GM12878 (cell line): ENCODE measurements at regions not wholly inside any gene's neighbourhood (a gene's known extent, or its start where the extent isn't known, plus 50 kb on each side); places are given as distances from the start of the nearest gene placed in this dataset.

Source experiments
- ATAC-seq: fragments of 200-7000 bp; cut with Tn5 transposase; 3 replicates; pipeline ENCODE4 v1.9.1; 2020; ENCODE audit warnings: mild to moderate bottlenecking, moderate library complexity
- BruUV-seq: library from RNA; stranded (reverse); fragments of 400-500 nt; replicated peaks from 2 replicates; lab custom pipeline; 2021; lab: Mats Ljungman, UMichigan
- CTCF ChIA-PET: fragments of 300-600 bp; sonication (Branson Sonifier 250); formaldehyde crosslinking; extraction: SDS; loops from one replicate; lab custom pipeline; 2021; ENCODE audit warnings: inconsistent platforms; lab: Yijun Ruan, JAX
- POLR2A ChIA-PET: fragments of 350-600 bp; formaldehyde crosslinking; extraction: SDS; loops from one replicate; lab custom pipeline; 2021; ENCODE audit warnings: inconsistent platforms; lab: Charles Lee
- RAD21 ChIA-PET: fragments of 300-600 bp; sonication (Branson Sonifier 250); formaldehyde crosslinking; loops from one replicate; lab custom pipeline; 2023; ENCODE audit warnings: antibody characterized with exemption; ENCODE audit not compliant: unreplicated experiment; lab: Charles Lee
- SMC1A ChIA-PET: fragments of 300-600 bp; sonication (Branson Sonifier 250); formaldehyde crosslinking; loops from one replicate; lab custom pipeline; 2023; ENCODE audit not compliant: unreplicated experiment, uncharacterized antibody; lab: Charles Lee
- DNase-seq: peaks from one replicate; pipeline ENCODE4 v3.0.0-alpha.2; 2011; ENCODE audit warnings: low read depth, low spot score
- FAIRE-seq: peaks from 3 replicates; lab custom pipeline; 2011; peaks lifted over from hg19 to GRCh38; lab: Jason Lieb, UNC
- H2AFZ ChIP-seq: 2 replicates; pipeline ENCODE4 v1.6.0; 2011; ENCODE audit warnings: low read depth, low read length, control low read depth; ENCODE audit not compliant: control insufficient read depth
- H3K27ac ChIP-seq: 2 replicates; pipeline ENCODE4 v1.5.1; 2011; ENCODE audit warnings: control low read depth; ENCODE audit not compliant: control insufficient read depth, insufficient read depth
- H3K27me3 ChIP-seq, 2 experiments: replicated peaks in 1 of 2; 2 replicates each; pipeline versions ENCODE4 v1.6.0 to v1.6.1; 2011; ENCODE audit warnings: low read length in 1 of 2; ENCODE audit not compliant: control insufficient read depth in 2 of 2, insufficient read depth in 2 of 2
- H3K36me3 ChIP-seq, 2 experiments: 2 replicates each; pipeline ENCODE4 v1.5.1; 2011; ENCODE audit warnings: low read length in 1 of 2; ENCODE audit not compliant: control insufficient read depth in 2 of 2, insufficient read depth in 2 of 2
- H3K4me1 ChIP-seq: 2 replicates; pipeline ENCODE4 v1.6.1; 2011; ENCODE audit warnings: mild to moderate bottlenecking, low read length, moderate library complexity, mixed read lengths; ENCODE audit not compliant: control insufficient read depth, insufficient read depth
- H3K4me2 ChIP-seq: 2 replicates; pipeline ENCODE4 v1.6.0; 2011; ENCODE audit warnings: control low read depth; ENCODE audit not compliant: control insufficient read depth, insufficient read depth
- H3K4me3 ChIP-seq: fragments of 200-600 bp; sonication (generic); 2 replicates; pipeline ENCODE4 v1.5.1; 2016
- H3K79me2 ChIP-seq: 2 replicates; pipeline ENCODE4 v1.6.0; 2011; ENCODE audit warnings: low read length; ENCODE audit not compliant: control insufficient read depth, insufficient read depth
- H3K9ac ChIP-seq: 2 replicates; pipeline ENCODE4 v1.8.0; 2011; ENCODE audit warnings: low read length, control low read depth, mixed read lengths; ENCODE audit not compliant: control insufficient read depth, insufficient read depth
- H3K9me3 ChIP-seq: replicated peaks from 3 replicates; pipeline ENCODE4 v1.5.1; 2011; ENCODE audit warnings: mild to moderate bottlenecking, low read length; ENCODE audit not compliant: control insufficient read depth, insufficient read depth
- H4K20me1 ChIP-seq: 2 replicates; pipeline ENCODE4 v1.6.0; 2011; ENCODE audit not compliant: control insufficient read depth, insufficient read depth
- BMI1 ChIP-seq: fragments of 450-650 bp; IDR thresholded peaks from 2 replicates; pipeline ENCODE4 v1.6.1; 2016; ENCODE audit warnings: mild to moderate bottlenecking, moderate library complexity, borderline replicate concordance
- CHD2 ChIP-seq: IDR thresholded peaks from 2 replicates; pipeline ENCODE4 v1.6.1; 2011; ENCODE audit warnings: low read depth, low read length, improper control_type of control experiment, borderline replicate concordance
- CREB1 ChIP-seq: IDR thresholded peaks from 2 replicates; pipeline ENCODE4 v1.6.1; 2012; ENCODE audit warnings: low read depth, mild to moderate bottlenecking, inconsistent platforms
- EED ChIP-seq: sonication (generic); IDR thresholded peaks from 2 replicates; pipeline ENCODE4 v1.6.1; 2016; ENCODE audit warnings: antibody characterized with exemption, low read depth
- HCFC1 ChIP-seq: fragments of 150-350 bp; IDR thresholded peaks from 2 replicates; pipeline ENCODE4 v1.6.1; 2014; ENCODE audit warnings: low read length
- MXI1 ChIP-seq: fragments of 150-350 bp; IDR thresholded peaks from 2 replicates; pipeline ENCODE4 v1.6.1; 2011; ENCODE audit warnings: low read depth, mild to moderate bottlenecking, inconsistent platforms, low read length, improper control_type of control experiment
- NR2F1 ChIP-seq: fragments of 450-650 bp; conservative IDR thresholded peaks from 2 replicates; pipeline ENCODE4 v1.6.1; 2017; ENCODE audit warnings: mild to moderate bottlenecking
- RAD21 ChIP-seq: IDR thresholded peaks from 2 replicates; pipeline ENCODE4 v1.6.1; 2011; ENCODE audit warnings: mild to moderate bottlenecking, low read depth, low read length, moderate library complexity; ENCODE audit not compliant: insufficient read depth
- RAD51 ChIP-seq: fragments of 450-650 bp; IDR thresholded peaks from 2 replicates; pipeline ENCODE4 v1.6.1; 2016; ENCODE audit warnings: moderate library complexity, mild to moderate bottlenecking, inconsistent platforms
- TCF7 ChIP-seq: IDR thresholded peaks from 2 replicates; pipeline ENCODE4 v1.6.1; 2014; ENCODE audit warnings: antibody characterized with exemption, borderline replicate concordance
- ZNF384 ChIP-seq: IDR thresholded peaks from 2 replicates; pipeline ENCODE4 v1.6.1; 2012; ENCODE audit warnings: low read depth, mild to moderate bottlenecking, low read length, improper control_type of control experiment, borderline replicate concordance
- WGBS: methylation state at CpG from one replicate; pipeline ENCODE4 v1.1.6; 2016; ENCODE audit warnings: low lambda C conversion rate; ENCODE audit not compliant: insufficient replicate concordance, insufficient coverage; ENCODE audit errors: missing lambda C conversion rate; 5-methylcytosine and 5-hydroxymethylcytosine counted together
- in situ Hi-C: fragments of 300-500 bp; cut with MboI; formaldehyde crosslinking; loops from 9 replicates; pipeline ENCODE4 v1.14.3; 2018; ENCODE audit warnings: mixed read lengths
- intact Hi-C: fragments of 100-400 bp; cut with micrococcal nuclease; formaldehyde crosslinking; loops from one replicate; pipeline ENCODE4 v1.14.2; 2022; ENCODE audit not compliant: unreplicated experiment
- TF ChIP-seq, protein P1 (sequence below): IDR thresholded peaks from 2 replicates; pipeline ENCODE4 v1.6.1; 2011; ENCODE audit warnings: borderline replicate concordance, low read depth, mild to moderate bottlenecking, moderate library complexity, mixed read lengths, low read length; ENCODE audit not compliant: insufficient read depth; ENCODE audit errors: extremely low read length
- TF ChIP-seq, protein P2 (sequence below): fragments of 450-650 bp; formaldehyde crosslinking; IDR thresholded peaks from 2 replicates; pipeline ENCODE4 v1.4.0; 2020; ENCODE audit warnings: mild to moderate bottlenecking, moderate library complexity
- TF ChIP-seq, protein P3 (sequence below): IDR thresholded peaks from 2 replicates; pipeline ENCODE4 v1.6.1; 2012; ENCODE audit warnings: low read depth, low read length, improper control_type of control experiment

DNA sequence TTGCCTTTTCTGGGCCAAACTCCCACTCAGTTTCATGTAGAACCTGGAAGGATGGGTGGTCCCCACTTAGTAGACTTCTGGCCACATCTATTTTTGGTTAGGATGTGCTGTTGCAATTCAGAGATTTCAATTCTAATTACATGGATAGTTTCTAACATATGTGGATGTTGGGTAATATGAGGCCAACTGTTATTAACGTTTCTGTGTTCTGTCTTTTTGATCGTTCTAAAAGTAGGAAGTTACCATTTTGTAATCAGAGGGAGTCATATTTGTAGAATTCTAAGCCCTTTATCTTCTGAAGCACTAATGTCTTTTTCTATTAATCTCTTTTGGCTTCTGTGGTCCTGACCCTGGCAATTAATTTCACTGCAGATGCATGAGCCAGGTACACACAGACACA is 141.6 kb upstream of the SPEF2 start:
- WGBS: 38% methylated on average over 2 of the region's 2 CpGs
- RAD21 ChIA-PET: no interaction called here
- no peaks in the 10 kb centered on the region for H3K36me3 ChIP-seq
- no peak for TF ChIP-seq RAD51
- no peak for TF ChIP-seq MXI1
- TF ChIP-seq, protein P1, sequence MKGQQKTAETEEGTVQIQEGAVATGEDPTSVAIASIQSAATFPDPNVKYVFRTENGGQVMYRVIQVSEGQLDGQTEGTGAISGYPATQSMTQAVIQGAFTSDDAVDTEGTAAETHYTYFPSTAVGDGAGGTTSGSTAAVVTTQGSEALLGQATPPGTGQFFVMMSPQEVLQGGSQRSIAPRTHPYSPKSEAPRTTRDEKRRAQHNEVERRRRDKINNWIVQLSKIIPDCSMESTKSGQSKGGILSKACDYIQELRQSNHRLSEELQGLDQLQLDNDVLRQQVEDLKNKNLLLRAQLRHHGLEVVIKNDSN: no peak
- TF ChIP-seq CREB1: no peak
- no peak for TF ChIP-seq HCFC1
- TF ChIP-seq ZNF384: no peak
- no peak for TF ChIP-seq CHD2
- TF ChIP-seq, protein P2, sequence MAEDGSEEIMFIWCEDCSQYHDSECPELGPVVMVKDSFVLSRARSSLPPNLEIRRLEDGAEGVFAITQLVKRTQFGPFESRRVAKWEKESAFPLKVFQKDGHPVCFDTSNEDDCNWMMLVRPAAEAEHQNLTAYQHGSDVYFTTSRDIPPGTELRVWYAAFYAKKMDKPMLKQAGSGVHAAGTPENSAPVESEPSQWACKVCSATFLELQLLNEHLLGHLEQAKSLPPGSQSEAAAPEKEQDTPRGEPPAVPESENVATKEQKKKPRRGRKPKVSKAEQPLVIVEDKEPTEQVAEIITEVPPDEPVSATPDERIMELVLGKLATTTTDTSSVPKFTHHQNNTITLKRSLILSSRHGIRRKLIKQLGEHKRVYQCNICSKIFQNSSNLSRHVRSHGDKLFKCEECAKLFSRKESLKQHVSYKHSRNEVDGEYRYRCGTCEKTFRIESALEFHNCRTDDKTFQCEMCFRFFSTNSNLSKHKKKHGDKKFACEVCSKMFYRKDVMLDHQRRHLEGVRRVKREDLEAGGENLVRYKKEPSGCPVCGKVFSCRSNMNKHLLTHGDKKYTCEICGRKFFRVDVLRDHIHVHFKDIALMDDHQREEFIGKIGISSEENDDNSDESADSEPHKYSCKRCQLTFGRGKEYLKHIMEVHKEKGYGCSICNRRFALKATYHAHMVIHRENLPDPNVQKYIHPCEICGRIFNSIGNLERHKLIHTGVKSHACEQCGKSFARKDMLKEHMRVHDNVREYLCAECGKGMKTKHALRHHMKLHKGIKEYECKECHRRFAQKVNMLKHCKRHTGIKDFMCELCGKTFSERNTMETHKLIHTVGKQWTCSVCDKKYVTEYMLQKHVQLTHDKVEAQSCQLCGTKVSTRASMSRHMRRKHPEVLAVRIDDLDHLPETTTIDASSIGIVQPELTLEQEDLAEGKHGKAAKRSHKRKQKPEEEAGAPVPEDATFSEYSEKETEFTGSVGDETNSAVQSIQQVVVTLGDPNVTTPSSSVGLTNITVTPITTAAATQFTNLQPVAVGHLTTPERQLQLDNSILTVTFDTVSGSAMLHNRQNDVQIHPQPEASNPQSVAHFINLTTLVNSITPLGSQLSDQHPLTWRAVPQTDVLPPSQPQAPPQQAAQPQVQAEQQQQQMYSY (CRISPR knock-in tag): no peak
- TF ChIP-seq RAD21: no peak
- TF ChIP-seq NR2F1: no peak
- TF ChIP-seq BMI1: no peak
- TF ChIP-seq EED: no peak
- TF ChIP-seq, protein P3, sequence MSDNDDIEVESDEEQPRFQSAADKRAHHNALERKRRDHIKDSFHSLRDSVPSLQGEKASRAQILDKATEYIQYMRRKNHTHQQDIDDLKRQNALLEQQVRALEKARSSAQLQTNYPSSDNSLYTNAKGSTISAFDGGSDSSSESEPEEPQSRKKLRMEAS: no peak
- no peak for TF ChIP-seq TCF7
- H4K20me1 ChIP-seq: no peaks in the 10 kb centered on the region
- BruUV-seq: no TSS peak
- no peak overlapping the region for H2AFZ ChIP-seq
- SMC1A ChIA-PET: no interaction called here
- H3K4me2 ChIP-seq: no peak overlapping the region
- in situ Hi-C loops: no loop called here
- CTCF ChIA-PET: no interaction called here
- H3K27me3 ChIP-seq: no peaks in the 10 kb centered on the region
- no peak overlapping the region for H3K9ac ChIP-seq
- H3K4me1 ChIP-seq: no peaks in the 10 kb centered on the region
- no peaks in the 10 kb centered on the region for H3K79me2 ChIP-seq
- no peak for DNase-seq
- ATAC-seq: no peak
- no peak overlapping the region for H3K27ac ChIP-seq
- intact Hi-C loops: no loop called here
- no peak for FAIRE-seq
- no peak overlapping the region for H3K4me3 ChIP-seq
- POLR2A ChIA-PET: no interaction called here
- H3K9me3 ChIP-seq: no peaks in the 10 kb centered on the region
